GM23338 (cell line): ENCODE measurements at regions not wholly inside any gene's neighbourhood (a gene's known extent, or its start where the extent isn't known, plus 50 kb on each side); places are given as distances from the start of the nearest gene placed in this dataset.

Source experiments
- ATAC-seq: fragments of 200-7000 bp; cut with Tn5 transposase; 3 replicates; pipeline ENCODE4 v1.9.1; 2020
- DNase-seq: peaks from one replicate; pipeline ENCODE4 v3.0.0-alpha.2; 2015; ENCODE audit warnings: low spot score
- H2AFZ ChIP-seq: fragments of 200-600 bp; sonication (generic); 2 replicates; pipeline ENCODE4 v1.8.0; 2016; ENCODE audit warnings: antibody characterized with exemption, mild to moderate bottlenecking, moderate library complexity
- H3F3A ChIP-seq: fragments of 200-600 bp; sonication (generic); replicated peaks from 2 replicates; pipeline ENCODE4 v1.8.0; 2017; ENCODE audit warnings: antibody characterized with exemption, mixed run types, low read depth
- H3K27ac ChIP-seq: fragments of 200-600 bp; sonication (generic); 2 replicates; pipeline ENCODE4 v1.6.1; 2016; ENCODE audit warnings: low read depth
- H3K27me3 ChIP-seq: fragments of 200-600 bp; sonication (generic); 2 replicates; pipeline ENCODE4 v1.8.0; 2016; ENCODE audit warnings: mild to moderate bottlenecking, mixed run types, moderate library complexity; ENCODE audit not compliant: insufficient read depth
- H3K36me3 ChIP-seq: fragments of 200-600 bp; sonication (generic); 2 replicates; pipeline ENCODE4 v1.8.0; 2016; ENCODE audit warnings: mild to moderate bottlenecking; ENCODE audit not compliant: insufficient read depth
- H3K4me1 ChIP-seq: fragments of 200-600 bp; sonication (generic); 2 replicates; pipeline ENCODE4 v1.8.0; 2016; ENCODE audit warnings: mild to moderate bottlenecking, moderate library complexity; ENCODE audit not compliant: insufficient read depth
- H3K4me2 ChIP-seq: fragments of 200-600 bp; sonication (generic); 2 replicates; pipeline ENCODE4 v1.7.1; 2017; ENCODE audit warnings: mixed run types
- H3K4me3 ChIP-seq: fragments of 200-600 bp; sonication (generic); 2 replicates; pipeline ENCODE4 v1.6.1; 2016; ENCODE audit warnings: mixed run types
- H3K79me2 ChIP-seq: fragments of 200-600 bp; sonication (generic); replicated peaks from 2 replicates; pipeline ENCODE4 v1.8.0; 2017; ENCODE audit warnings: mild to moderate bottlenecking; ENCODE audit not compliant: insufficient read depth
- H3K9me2 ChIP-seq: fragments of 200-600 bp; sonication (generic); 2 replicates; pipeline ENCODE4 v1.8.0; 2017; ENCODE audit not compliant: insufficient read depth
- H4K20me1 ChIP-seq: fragments of 200-600 bp; sonication (generic); replicated peaks from 2 replicates; pipeline ENCODE4 v1.8.0; 2017; ENCODE audit warnings: mild to moderate bottlenecking; ENCODE audit not compliant: insufficient read depth
- H3K27ac Mint-ChIP-seq: 2 replicates; pipeline ENCODE4 v1.8.0; 2020; ENCODE audit warnings: inconsistent platforms, mild to moderate bottlenecking, moderate library complexity, mixed read lengths
- H3K27me3 Mint-ChIP-seq: 3 replicates; pipeline ENCODE4 v1.8.0; 2022; ENCODE audit warnings: low read depth, mild to moderate bottlenecking, moderate library complexity, mixed read lengths, inconsistent platforms; ENCODE audit not compliant: insufficient read depth, poor library complexity
- H3K36me3 Mint-ChIP-seq: 3 replicates; pipeline ENCODE4 v1.8.0; 2021; ENCODE audit warnings: low read depth, mild to moderate bottlenecking, inconsistent platforms, moderate library complexity, mixed read lengths
- H3K4me1 Mint-ChIP-seq: 3 replicates; pipeline ENCODE4 v1.8.0; 2020; ENCODE audit warnings: mild to moderate bottlenecking, inconsistent platforms, mixed read lengths
- H3K4me3 Mint-ChIP-seq: 3 replicates; pipeline ENCODE4 v1.8.0; 2021; ENCODE audit warnings: moderate library complexity, mild to moderate bottlenecking, inconsistent platforms, mixed read lengths
- H3K9me3 Mint-ChIP-seq: 3 replicates; pipeline ENCODE4 v1.8.0; 2020; ENCODE audit warnings: moderate library complexity, mild to moderate bottlenecking, inconsistent platforms, mixed read lengths
- EZH2 ChIP-seq: fragments of 200-600 bp; sonication (generic); IDR thresholded peaks from one replicate; pipeline ENCODE4 v1.8.0; 2017; ENCODE audit warnings: antibody characterized with exemption, mild to moderate bottlenecking, low read depth; ENCODE audit not compliant: unreplicated experiment
- EZH2phosphoT487 ChIP-seq: fragments of 200-600 bp; sonication (generic); IDR thresholded peaks from one replicate; pipeline ENCODE4 v1.8.1; 2018; ENCODE audit warnings: antibody characterized with exemption; ENCODE audit not compliant: unreplicated experiment
- NANOG ChIP-seq: IDR thresholded peaks from 2 replicates; pipeline ENCODE4 v1.6.1; 2016; ENCODE audit warnings: antibody characterized with exemption, borderline replicate concordance
- POLR2AphosphoS5 ChIP-seq: IDR thresholded peaks from 2 replicates; pipeline ENCODE4 v1.6.1; 2016; ENCODE audit warnings: antibody characterized with exemption, low read depth
- REST ChIP-seq: IDR thresholded peaks from one replicate; pipeline ENCODE4 v1.6.1; 2018; ENCODE audit warnings: antibody characterized with exemption; ENCODE audit not compliant: unreplicated experiment
- ZNF114 ChIP-seq: fragments of 250-450 bp; sonication (Bioruptor Pico); IDR thresholded peaks from 2 replicates; pipeline ENCODE4 v1.5.0; 2020; ENCODE audit warnings: mild to moderate bottlenecking, moderate library complexity
- ZNF331 ChIP-seq: fragments of 250-450 bp; sonication (Bioruptor Pico); IDR thresholded peaks from 2 replicates; pipeline ENCODE4 v1.5.0; 2020; ENCODE audit warnings: low read depth, mild to moderate bottlenecking, moderate library complexity
- TF ChIP-seq, protein P1 (sequence below), 2 experiments: fragments of 200-600 bp in 1 of 2; sonication (generic) in 1 of 2; conservative IDR thresholded peaks; 2 replicates each; pipeline versions ENCODE4 v1.5.1 to v1.6.1; 2016 to 2017; ENCODE audit warnings: antibody characterized with exemption in 2 of 2, low read depth in 2 of 2, mild to moderate bottlenecking in 2 of 2, moderate library complexity in 1 of 2
- TF ChIP-seq, protein P2 (sequence below): IDR thresholded peaks from 2 replicates; pipeline ENCODE4 v1.6.1; 2016; ENCODE audit warnings: antibody characterized with exemption

- no peak for TF ChIP-seq REST
Observed at GRCh38 chr2:122929347-122929746, 1095.7 kb upstream of the CNTNAP5 start (continued).

DNA sequence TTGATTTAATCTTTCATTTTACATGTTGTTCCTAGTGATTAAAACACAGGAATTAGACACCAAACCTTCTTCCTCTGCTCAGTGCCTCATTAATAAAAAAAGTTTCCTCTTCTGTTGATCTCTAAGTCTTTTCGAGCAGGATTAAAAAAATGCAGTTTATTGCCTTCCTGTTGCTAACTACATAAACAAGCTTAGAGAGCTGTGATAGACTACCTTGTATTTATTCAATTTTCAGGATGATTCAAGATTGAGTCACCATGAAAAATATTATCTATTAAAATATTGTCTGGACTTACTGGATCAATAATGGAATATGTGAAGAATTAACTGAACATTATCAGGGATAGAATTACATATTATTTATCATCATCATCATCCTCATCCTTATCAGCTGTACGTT is 1089.6 kb upstream of the CNTNAP5 start:
- Histone ChIP-seq H2AFZ (no peak overlapping the region), H4K20me1 (no peaks in the 10 kb centered on the region), H3K27me3 (no peaks in the 10 kb centered on the region), H3F3A (no peaks in the 10 kb centered on the region), H3K4me2 (no peak overlapping the region), H3K4me1 (no peaks in the 10 kb centered on the region), H3K79me2 (no peaks in the 10 kb centered on the region), H3K4me3 (no peak overlapping the region), H3K9me2 (no peaks in the 10 kb centered on the region), H3K27ac (no peak overlapping the region), H3K36me3 (no peaks in the 10 kb centered on the region)
- Mint-ChIP-seq H3K9me3 (peaks cover 5% of the 10 kb centered on the region; the same call in 2 of the 3 replicates), H3K36me3 (peaks cover 5% of the 10 kb centered on the region; the same call in 1 of the 3 replicates), H3K27ac (no peak overlapping the region), H3K27me3 (no peaks in the 10 kb centered on the region), H3K4me1 (no peaks in the 10 kb centered on the region), H3K4me3 (no peak overlapping the region)
- TF ChIP-seq EZH2, result no peak
- no peak for TF ChIP-seq EZH2phosphoT487
- TF ChIP-seq POLR2AphosphoS5, result no peak
- no peak for TF ChIP-seq NANOG
- TF ChIP-seq REST, result no peak
- ATAC-seq (no peak), DNase-seq (no peak)

GRCh38 chr2:122939796-122940195 is 1085.3 kb upstream of the CNTNAP5 start:
- H4K20me1 ChIP-seq, result no peaks in the 10 kb centered on the region
- no peaks in the 10 kb centered on the region for H3K4me1 ChIP-seq
- no peak overlapping the region for H2AFZ ChIP-seq
- no peaks in the 10 kb centered on the region for H3F3A ChIP-seq
- no peak overlapping the region for H3K27ac Mint-ChIP-seq
- TF ChIP-seq EZH2, result no peak
- TF ChIP-seq ZNF114 (CRISPR knock-in tag), result no peak
- TF ChIP-seq, protein P1, sequence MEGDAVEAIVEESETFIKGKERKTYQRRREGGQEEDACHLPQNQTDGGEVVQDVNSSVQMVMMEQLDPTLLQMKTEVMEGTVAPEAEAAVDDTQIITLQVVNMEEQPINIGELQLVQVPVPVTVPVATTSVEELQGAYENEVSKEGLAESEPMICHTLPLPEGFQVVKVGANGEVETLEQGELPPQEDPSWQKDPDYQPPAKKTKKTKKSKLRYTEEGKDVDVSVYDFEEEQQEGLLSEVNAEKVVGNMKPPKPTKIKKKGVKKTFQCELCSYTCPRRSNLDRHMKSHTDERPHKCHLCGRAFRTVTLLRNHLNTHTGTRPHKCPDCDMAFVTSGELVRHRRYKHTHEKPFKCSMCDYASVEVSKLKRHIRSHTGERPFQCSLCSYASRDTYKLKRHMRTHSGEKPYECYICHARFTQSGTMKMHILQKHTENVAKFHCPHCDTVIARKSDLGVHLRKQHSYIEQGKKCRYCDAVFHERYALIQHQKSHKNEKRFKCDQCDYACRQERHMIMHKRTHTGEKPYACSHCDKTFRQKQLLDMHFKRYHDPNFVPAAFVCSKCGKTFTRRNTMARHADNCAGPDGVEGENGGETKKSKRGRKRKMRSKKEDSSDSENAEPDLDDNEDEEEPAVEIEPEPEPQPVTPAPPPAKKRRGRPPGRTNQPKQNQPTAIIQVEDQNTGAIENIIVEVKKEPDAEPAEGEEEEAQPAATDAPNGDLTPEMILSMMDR (conservative IDR thresholded peaks at IDR 0.05; ENCODE audit: low read depth in 2 of 2), result no peak
- no peak for TF ChIP-seq ZNF331 (CRISPR knock-in tag)
- no peak for TF ChIP-seq POLR2AphosphoS5
- TF ChIP-seq, protein P2, sequence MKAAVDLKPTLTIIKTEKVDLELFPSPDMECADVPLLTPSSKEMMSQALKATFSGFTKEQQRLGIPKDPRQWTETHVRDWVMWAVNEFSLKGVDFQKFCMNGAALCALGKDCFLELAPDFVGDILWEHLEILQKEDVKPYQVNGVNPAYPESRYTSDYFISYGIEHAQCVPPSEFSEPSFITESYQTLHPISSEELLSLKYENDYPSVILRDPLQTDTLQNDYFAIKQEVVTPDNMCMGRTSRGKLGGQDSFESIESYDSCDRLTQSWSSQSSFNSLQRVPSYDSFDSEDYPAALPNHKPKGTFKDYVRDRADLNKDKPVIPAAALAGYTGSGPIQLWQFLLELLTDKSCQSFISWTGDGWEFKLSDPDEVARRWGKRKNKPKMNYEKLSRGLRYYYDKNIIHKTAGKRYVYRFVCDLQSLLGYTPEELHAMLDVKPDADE, result no peak
- H3K4me1 Mint-ChIP-seq, result no peaks in the 10 kb centered on the region
- no peaks in the 10 kb centered on the region for H3K9me3 Mint-ChIP-seq
- H3K4me2 ChIP-seq, result no peak overlapping the region
- no peak overlapping the region for H3K4me3 Mint-ChIP-seq
- no peaks in the 10 kb centered on the region for H3K79me2 ChIP-seq
- no peak overlapping the region for H3K4me3 ChIP-seq
- ATAC-seq, result no peak
- H3K9me2 ChIP-seq, result no peaks in the 10 kb centered on the region
- no peaks in the 10 kb centered on the region for H3K36me3 ChIP-seq
- no peaks in the 10 kb centered on the region for H3K36me3 Mint-ChIP-seq
- H3K27ac ChIP-seq, result no peak overlapping the region
- no peak for DNase-seq
- no peaks in the 10 kb centered on the region for H3K27me3 Mint-ChIP-seq
- no peaks in the 10 kb centered on the region for H3K27me3 ChIP-seq
